GM10266 (cell line): ENCODE measurements at regions not wholly inside any gene's neighbourhood (a gene's known extent, or its start where the extent isn't known, plus 50 kb on each side); places are given as distances from the start of the nearest gene placed in this dataset.

Experiments
- DNase-seq: peaks from one replicate; pipeline ENCODE4 v3.0.0; 2012; ENCODE audit errors: extremely low spot score
- CTCF ChIP-seq: IDR thresholded peaks from 2 replicates; pipeline ENCODE4 v1.5.1; 2012; ENCODE audit warnings: mild to moderate bottlenecking, low read depth; ENCODE audit not compliant: control insufficient read depth, insufficient read depth; ENCODE audit errors: missing control alignments

- no peak for DNase-seq
- TF ChIP-seq CTCF = no peak
Measured at GRCh38 chr6:109315341-109316110, 66.7 kb downstream of the CD164 start.

GRCh38 chr6:109314313-109314712, 68.0 kb downstream of the CD164 start:
- TF ChIP-seq CTCF = no peak
- DNase-seq = no peak

- no peak for TF ChIP-seq CTCF
- no peak for DNase-seq
Measured at GRCh38 chr6:109313139-109313538, 69.1 kb downstream of the CD164 start.

- no peak for DNase-seq
- no peak for TF ChIP-seq CTCF
Measured at GRCh38 chr6:109311471-109311870, 70.8 kb downstream of the CD164 start.

- no peak for TF ChIP-seq CTCF
- no peak for DNase-seq
Measured at GRCh38 chr6:109309917-109310316, 72.3 kb downstream of the CD164 start.

- DNase-seq = no peak
- no peak for TF ChIP-seq CTCF
Measured at GRCh38 chr6:109308018-109308492, 74.2 kb downstream of the CD164 start.

GRCh38 chr6:109306733-109307132, 75.5 kb downstream of the CD164 start:
- no peak for TF ChIP-seq CTCF
- no peak for DNase-seq
